ENCODE measurements at regions not wholly inside any gene's neighbourhood (a gene's known extent, or its start where the extent isn't known, plus 50 kb on each side); places are given as distances from the start of the nearest gene placed in this dataset.

GRCh38 chr2:236704887-236705286, 135.3 kb downstream of the ACKR3 start:
- in situ Hi-C loops (cut with HindIII; ENCODE audit: low sequenced_read_pairs) = no loop called here
- DNase-seq (ENCODE audit: low read depth, low spot score) = no peak
- H3K4me3 ChIP-seq (ENCODE audit: low read depth, low read length) = no peak overlapping the region
- TF ChIP-seq, protein P1, sequence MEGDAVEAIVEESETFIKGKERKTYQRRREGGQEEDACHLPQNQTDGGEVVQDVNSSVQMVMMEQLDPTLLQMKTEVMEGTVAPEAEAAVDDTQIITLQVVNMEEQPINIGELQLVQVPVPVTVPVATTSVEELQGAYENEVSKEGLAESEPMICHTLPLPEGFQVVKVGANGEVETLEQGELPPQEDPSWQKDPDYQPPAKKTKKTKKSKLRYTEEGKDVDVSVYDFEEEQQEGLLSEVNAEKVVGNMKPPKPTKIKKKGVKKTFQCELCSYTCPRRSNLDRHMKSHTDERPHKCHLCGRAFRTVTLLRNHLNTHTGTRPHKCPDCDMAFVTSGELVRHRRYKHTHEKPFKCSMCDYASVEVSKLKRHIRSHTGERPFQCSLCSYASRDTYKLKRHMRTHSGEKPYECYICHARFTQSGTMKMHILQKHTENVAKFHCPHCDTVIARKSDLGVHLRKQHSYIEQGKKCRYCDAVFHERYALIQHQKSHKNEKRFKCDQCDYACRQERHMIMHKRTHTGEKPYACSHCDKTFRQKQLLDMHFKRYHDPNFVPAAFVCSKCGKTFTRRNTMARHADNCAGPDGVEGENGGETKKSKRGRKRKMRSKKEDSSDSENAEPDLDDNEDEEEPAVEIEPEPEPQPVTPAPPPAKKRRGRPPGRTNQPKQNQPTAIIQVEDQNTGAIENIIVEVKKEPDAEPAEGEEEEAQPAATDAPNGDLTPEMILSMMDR (IDR thresholded peaks at IDR 0.05; ENCODE audit: low read depth, low read length) = no peak

DNA sequence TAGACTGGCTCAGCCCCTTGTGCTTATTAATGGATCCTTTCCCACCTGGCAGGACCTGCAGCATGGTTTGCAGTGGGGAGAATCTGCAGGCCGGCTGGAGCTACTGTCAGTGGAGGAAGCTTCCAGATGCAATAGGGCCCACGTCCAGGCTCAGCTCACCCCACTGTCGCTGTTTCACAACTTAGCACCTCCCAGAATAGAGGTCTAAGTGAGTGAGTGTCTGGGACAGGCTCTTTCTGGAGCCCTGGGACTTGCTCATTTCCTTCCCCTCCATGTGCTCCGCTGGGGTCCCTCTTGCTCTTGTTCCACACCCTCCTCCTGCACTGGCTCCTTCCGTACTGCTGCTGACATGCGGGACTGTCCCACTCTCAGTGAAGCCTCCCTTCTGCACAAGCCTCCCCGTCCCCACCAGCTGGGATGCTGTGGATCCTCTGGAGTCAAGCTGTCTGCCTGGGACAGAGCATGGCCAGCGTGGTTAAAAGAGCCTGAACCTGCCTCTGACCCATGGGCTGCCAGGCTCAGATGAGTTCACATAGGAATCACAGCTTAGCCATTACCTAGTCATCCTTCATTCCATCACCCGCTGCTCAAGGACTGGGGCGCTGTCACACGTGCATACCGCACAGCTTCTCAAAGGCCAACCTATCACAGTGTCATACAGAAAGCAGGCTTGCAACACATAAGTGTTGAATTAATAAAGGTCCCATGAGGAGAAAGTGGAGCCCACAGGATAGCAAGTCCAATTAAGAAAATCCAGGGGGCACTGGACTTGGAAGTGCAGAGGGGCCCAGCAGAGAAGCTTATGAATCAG, 135.9 kb downstream of the ACKR3 start:
- H3K4me3 ChIP-seq (ENCODE audit: low read depth, low read length) = no peak overlapping the region
- TF ChIP-seq, protein P1 (IDR thresholded peaks at IDR 0.05; ENCODE audit: low read depth, low read length) = no peak
- in situ Hi-C loops (cut with HindIII; ENCODE audit: low sequenced_read_pairs) = no loop called here
- no peak for DNase-seq (ENCODE audit: low read depth, low spot score)

DNA sequence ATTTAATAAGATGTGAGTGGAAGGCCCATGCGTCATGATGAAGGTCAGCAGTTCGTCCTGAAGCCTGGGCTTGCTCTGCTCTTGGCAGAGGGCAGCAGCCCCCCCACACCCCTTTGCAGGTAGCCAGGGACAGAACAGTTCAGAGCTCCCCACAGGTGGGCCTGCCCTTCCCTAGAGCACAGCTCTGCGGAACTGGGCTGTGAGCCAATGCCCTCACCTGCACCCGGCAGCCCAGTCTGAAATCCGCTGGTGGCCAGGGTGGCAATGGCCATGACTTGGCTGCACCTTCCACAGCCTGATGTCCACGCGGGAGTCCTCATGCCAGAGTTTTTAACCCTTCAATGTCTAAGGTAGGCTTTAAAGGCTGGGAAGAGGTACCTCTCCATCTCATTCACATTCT, 136.7 kb downstream of the ACKR3 start:
- H3K4me3 ChIP-seq (ENCODE audit: low read depth, low read length) = no peak overlapping the region
- TF ChIP-seq, protein P1 (IDR thresholded peaks at IDR 0.05; ENCODE audit: low read depth, low read length) = no peak
- in situ Hi-C loops (cut with HindIII; ENCODE audit: low sequenced_read_pairs) = no loop called here
- DNase-seq (ENCODE audit: low read depth, low spot score) = no peak

- DNase-seq (ENCODE audit: low read depth, low spot score) = no peak
- in situ Hi-C loops (cut with HindIII; ENCODE audit: low sequenced_read_pairs) = no loop called here
- H3K4me3 ChIP-seq (ENCODE audit: low read depth, low read length) = no peak overlapping the region
- TF ChIP-seq, protein P1 (IDR thresholded peaks at IDR 0.05; ENCODE audit: low read depth, low read length) = no peak
Observed at GRCh38 chr2:236706803-236707202, 137.2 kb downstream of the ACKR3 start.

DNA sequence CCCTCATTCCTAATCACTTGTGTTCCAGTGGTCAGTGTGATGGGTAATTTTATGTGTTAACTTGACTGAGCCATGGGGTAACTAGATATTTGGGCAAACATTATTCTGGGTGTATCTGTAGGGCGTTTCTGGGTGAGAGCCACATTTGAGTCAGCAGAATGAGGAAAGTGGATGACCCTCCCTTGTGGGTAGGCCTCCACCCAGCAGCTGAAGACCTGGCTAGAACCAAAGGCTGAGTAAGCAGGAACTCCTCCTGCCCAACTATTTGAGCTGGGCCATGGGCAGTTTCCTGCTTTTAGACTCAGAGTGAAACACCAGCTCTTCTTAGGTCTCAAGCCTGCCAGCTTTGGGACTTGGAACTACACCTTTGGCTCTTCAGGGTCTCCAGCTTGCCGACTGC, 141.8 kb downstream of the ACKR3 start:
- in situ Hi-C loops (cut with HindIII; ENCODE audit: low sequenced_read_pairs) = no loop called here
- DNase-seq (ENCODE audit: low read depth, low spot score) = peak; percentile 57

DNA sequence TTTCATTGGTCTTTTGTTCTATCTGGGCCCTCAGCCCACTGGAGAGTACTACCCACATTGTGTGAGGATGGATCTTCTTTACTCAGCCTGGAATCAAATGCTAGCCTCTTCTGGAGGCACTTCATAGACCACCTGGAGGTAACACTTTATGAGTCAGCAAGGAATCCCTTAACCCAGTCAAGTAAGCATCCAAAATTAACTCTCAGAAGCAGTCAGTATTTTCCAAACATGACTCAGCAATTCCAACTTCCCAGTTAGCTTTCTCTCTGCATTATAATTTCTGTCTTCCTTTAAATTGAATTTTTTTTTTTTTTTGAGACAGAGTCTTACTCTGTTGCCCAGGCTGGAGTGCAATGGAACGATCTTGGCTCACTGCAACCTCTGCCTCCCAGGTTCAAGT, 142.7 kb downstream of the ACKR3 start:
- TF ChIP-seq, protein P1 (IDR thresholded peaks at IDR 0.05; ENCODE audit: low read depth, low read length) = no peak
- H3K4me3 ChIP-seq (ENCODE audit: low read depth, low read length) = no peak overlapping the region
- in situ Hi-C loops (cut with HindIII; ENCODE audit: low sequenced_read_pairs) = no loop called here
- peak; percentile 77 for DNase-seq (ENCODE audit: low read depth, low spot score)

More for the DNA sequence above, 141.8 kb downstream of the ACKR3 start:
- H3K4me3 ChIP-seq (ENCODE audit: low read depth, low read length) = no peak overlapping the region
- TF ChIP-seq, protein P1 (IDR thresholded peaks at IDR 0.05; ENCODE audit: low read depth, low read length) = no peak

Measured in astrocyte of the spinal cord (primary cell).